CD4-positive, alpha-beta T cell treated with Interferon alpha-2 for 1 hour (primary cell): ENCODE measurements at regions not wholly inside any gene's neighbourhood (a gene's known extent, or its start where the extent isn't known, plus 50 kb on each side); places are given as distances from the start of the nearest gene placed in this dataset.

Experiments
- DNase-seq, 2 donors: peaks; one replicate each; pipeline ENCODE4 v3.0.0-alpha.2; 2020 to 2022

- no peak for DNase-seq
These were observed 595.6 kb upstream of the TENM3 start for GRCh38 chr4:181647396-181648147.

- no peak for DNase-seq
These were observed 593.0 kb upstream of the TENM3 start for GRCh38 chr4:181650033-181650825.

GRCh38 chr4:181656748-181657147 lies 586.5 kb upstream of the TENM3 start:
- no peak for DNase-seq

GRCh38 chr4:181659202-181659601 lies 584.0 kb upstream of the TENM3 start:
- no peak for DNase-seq

- DNase-seq, result no peak
These were observed 583.3 kb upstream of the TENM3 start for GRCh38 chr4:181659876-181660275.

- no peak for DNase-seq
These were observed 582.1 kb upstream of the TENM3 start for GRCh38 chr4:181661090-181661489.

GRCh38 chr4:181661923-181662322 lies 581.3 kb upstream of the TENM3 start:
- no peak for DNase-seq

- DNase-seq, result no peak
These were observed 580.8 kb upstream of the TENM3 start for GRCh38 chr4:181662383-181662782.

- DNase-seq, result no peak
These were observed 572.7 kb upstream of the TENM3 start for GRCh38 chr4:181670506-181670905.

GRCh38 chr4:181671672-181672071 lies 571.5 kb upstream of the TENM3 start:
- DNase-seq, result no peak

GRCh38 chr4:181672751-181673150 lies 570.5 kb upstream of the TENM3 start:
- DNase-seq, result no peak

- no peak for DNase-seq
These were observed 568.8 kb upstream of the TENM3 start for GRCh38 chr4:181674315-181674875.

GRCh38 chr4:181676546-181676945 lies 566.7 kb upstream of the TENM3 start:
- DNase-seq, result no peak

GRCh38 chr4:181677201-181677600 lies 566.0 kb upstream of the TENM3 start:
- no peak for DNase-seq

GRCh38 chr4:181677621-181678020 lies 565.6 kb upstream of the TENM3 start:
- DNase-seq, result no peak

- no peak for DNase-seq
These were observed 563.4 kb upstream of the TENM3 start for GRCh38 chr4:181679754-181680153.

GRCh38 chr4:181682367-181683047 lies 560.7 kb upstream of the TENM3 start:
- DNase-seq, result no peak

- DNase-seq, result no peak
These were observed 558.9 kb upstream of the TENM3 start for GRCh38 chr4:181684310-181684709.

GRCh38 chr4:181685461-181685860 lies 557.7 kb upstream of the TENM3 start:
- no peak for DNase-seq

GRCh38 chr4:181685911-181686310 lies 557.3 kb upstream of the TENM3 start:
- DNase-seq, result no peak

GRCh38 chr4:181687116-181687515 lies 556.1 kb upstream of the TENM3 start:
- no peak for DNase-seq

- DNase-seq, result no peak
These were observed 554.8 kb upstream of the TENM3 start for GRCh38 chr4:181688432-181688831.

GRCh38 chr4:181688872-181689271 lies 554.3 kb upstream of the TENM3 start:
- DNase-seq, result no peak
